ENCODE measurements at regions not wholly inside any gene's neighbourhood (a gene's known extent, or its start where the extent isn't known, plus 50 kb on each side); places are given as distances from the start of the nearest gene placed in this dataset.

GRCh38 chr17:77728474-77728795, 230.1 kb upstream of the TNRC6C start:
- no TSS peak for BruUV-seq (replicated peaks)
- H3K9me2 ChIP-seq (replicated peaks; ENCODE audit: low read length) = no peaks in the 10 kb centered on the region
- ATAC-seq = peak; percentile 13; the same call in 1 of the 2 replicates
- H3K27me3 ChIP-seq (ENCODE audit: low read length) = peaks cover 90% of the 10 kb centered on the region
- no peak overlapping the region for H3K9ac ChIP-seq (ENCODE audit: low read length)
- no peak for TF ChIP-seq EZH2 (IDR thresholded peaks at IDR 0.05; ENCODE audit: low read length, unreplicated experiment)
- no peak for TF ChIP-seq CTCF (conservative IDR thresholded peaks at IDR 0.05; ENCODE audit: low read depth, low read length)
- no peak for TF ChIP-seq EZH2phosphoT487 (IDR thresholded peaks at IDR 0.05; ENCODE audit: borderline replicate concordance, low read length)
- H3K36me3 ChIP-seq (ENCODE audit: low read depth, low read length) = no peaks in the 10 kb centered on the region
- no peaks in the 10 kb centered on the region for H3F3A ChIP-seq (ENCODE audit: low read length, unreplicated experiment)
- ChIA-PET CTCF (no interaction called here), POLR2A (ENCODE audit: unreplicated experiment) (no interaction called here)
- no peaks in the 10 kb centered on the region for H3K79me2 ChIP-seq (ENCODE audit: low read length)
- no peaks in the 10 kb centered on the region for H4K20me1 ChIP-seq (ENCODE audit: low read length)
- H3K27ac ChIP-seq (ENCODE audit: low read length) = no peak overlapping the region
- DNase-seq = no peak
- no peaks in the 10 kb centered on the region for H3K4me1 ChIP-seq (ENCODE audit: insufficient read depth, low read length)
- no peak overlapping the region for H3K4me3 ChIP-seq (ENCODE audit: low read length)
- peaks cover 8% of the 10 kb centered on the region; the same call in 1 of the 2 replicates for H3K9me3 ChIP-seq (ENCODE audit: low read length)
- H2AFZ ChIP-seq (ENCODE audit: low read length) = no peak overlapping the region
- intact Hi-C loops (cut with micrococcal nuclease) = loop anchor here (2.0 kb wide), 1 partner anchor 186 kb away; no protein-coding TSS in a partner anchor
- no peak overlapping the region for H3K4me2 ChIP-seq (ENCODE audit: low read length)

- Histone ChIP-seq H2AFZ (ENCODE audit: low read length) (no peak overlapping the region), H3K36me3 (ENCODE audit: low read depth, low read length) (no peaks in the 10 kb centered on the region), H3K27me3 (ENCODE audit: low read length) (peaks cover 90% of the 10 kb centered on the region), H3F3A (ENCODE audit: low read length, unreplicated experiment) (no peaks in the 10 kb centered on the region), H3K9me2 (replicated peaks; ENCODE audit: low read length) (no peaks in the 10 kb centered on the region), H3K4me2 (ENCODE audit: low read length) (no peak overlapping the region), H3K4me3 (ENCODE audit: low read length) (no peak overlapping the region), H3K4me1 (ENCODE audit: insufficient read depth, low read length) (no peaks in the 10 kb centered on the region), H3K9me3 (ENCODE audit: low read length) (peaks cover 8% of the 10 kb centered on the region; the same call in 1 of the 2 replicates), H3K79me2 (ENCODE audit: low read length) (no peaks in the 10 kb centered on the region), H3K9ac (ENCODE audit: low read length) (no peak overlapping the region), H4K20me1 (ENCODE audit: low read length) (no peaks in the 10 kb centered on the region), H3K27ac (ENCODE audit: low read length) (no peak overlapping the region)
- ChIA-PET POLR2A (ENCODE audit: unreplicated experiment) (no interaction called here), CTCF (no interaction called here)
- TF ChIP-seq EZH2phosphoT487 (IDR thresholded peaks at IDR 0.05; ENCODE audit: borderline replicate concordance, low read length) = no peak
- TF ChIP-seq CTCF (conservative IDR thresholded peaks at IDR 0.05; ENCODE audit: low read depth, low read length) = no peak
- TF ChIP-seq EZH2 (IDR thresholded peaks at IDR 0.05; ENCODE audit: low read length, unreplicated experiment) = no peak
- BruUV-seq (replicated peaks) = no TSS peak
- ATAC-seq = no peak
- no peak for DNase-seq
- intact Hi-C loops (cut with micrococcal nuclease) = loop anchor here (2.0 kb wide), 1 partner anchor 186 kb away; no protein-coding TSS in a partner anchor
These were observed 229.6 kb upstream of the TNRC6C start for GRCh38 chr17:77728871-77729270.

- Histone ChIP-seq H3K4me3 (ENCODE audit: low read length) (no peak overlapping the region), H3K9me3 (ENCODE audit: low read length) (peaks cover 8% of the 10 kb centered on the region; the same call in 1 of the 2 replicates), H4K20me1 (ENCODE audit: low read length) (no peaks in the 10 kb centered on the region), H3K27me3 (ENCODE audit: low read length) (peaks cover 90% of the 10 kb centered on the region), H3K9ac (ENCODE audit: low read length) (no peak overlapping the region), H3K79me2 (ENCODE audit: low read length) (no peaks in the 10 kb centered on the region), H3K4me2 (ENCODE audit: low read length) (no peak overlapping the region), H3F3A (ENCODE audit: low read length, unreplicated experiment) (no peaks in the 10 kb centered on the region), H3K36me3 (ENCODE audit: low read depth, low read length) (no peaks in the 10 kb centered on the region), H3K27ac (ENCODE audit: low read length) (no peak overlapping the region), H3K9me2 (replicated peaks; ENCODE audit: low read length) (no peaks in the 10 kb centered on the region), H3K4me1 (ENCODE audit: insufficient read depth, low read length) (no peaks in the 10 kb centered on the region), H2AFZ (ENCODE audit: low read length) (no peak overlapping the region)
- no peak for DNase-seq
- ATAC-seq = no peak
- CTCF ChIA-PET = no interaction called here
- BruUV-seq (replicated peaks) = no TSS peak
- intact Hi-C loops (cut with micrococcal nuclease) = loop anchor here (2.0 kb wide), 1 partner anchor 187 kb away; no protein-coding TSS in a partner anchor
- no peak for TF ChIP-seq EZH2 (IDR thresholded peaks at IDR 0.05; ENCODE audit: low read length, unreplicated experiment)
- no peak for TF ChIP-seq EZH2phosphoT487 (IDR thresholded peaks at IDR 0.05; ENCODE audit: borderline replicate concordance, low read length)
- TF ChIP-seq CTCF (conservative IDR thresholded peaks at IDR 0.05; ENCODE audit: low read depth, low read length) = no peak
- POLR2A ChIA-PET (ENCODE audit: unreplicated experiment) = no interaction called here
These were observed 228.9 kb upstream of the TNRC6C start for GRCh38 chr17:77729587-77729986.

Measured in PC-3 (cell line).